Neural cell (in vitro differentiated cells): ENCODE measurements at regions not wholly inside any gene's neighbourhood (a gene's known extent, or its start where the extent isn't known, plus 50 kb on each side); places are given as distances from the start of the nearest gene placed in this dataset.

ENCODE experiments used
- CTCF ChIP-seq: fragments of 450-650 bp; IDR thresholded peaks from 2 replicates; pipeline ENCODE4 v1.5.1; 2014; ENCODE audit warnings: antibody characterized with exemption, mild to moderate bottlenecking, moderate library complexity; ENCODE audit not compliant: poor library complexity, severe bottlenecking
- EP300 ChIP-seq: fragments of 450-650 bp; conservative IDR thresholded peaks from 2 replicates; pipeline ENCODE4 v1.6.1; 2014; ENCODE audit warnings: antibody characterized with exemption, mild to moderate bottlenecking, moderate library complexity; ENCODE audit not compliant: poor library complexity, severe bottlenecking
- EZH2 ChIP-seq: fragments of 200-600, 300-800 bp; shearing (Covaris generic), sonication (generic); IDR thresholded peaks from 2 replicates; pipeline ENCODE4 v1.6.1; 2014; ENCODE audit warnings: antibody characterized with exemption, low read length, borderline replicate concordance, mild to moderate bottlenecking; ENCODE audit not compliant: insufficient read depth, poor library complexity, severe bottlenecking
- MXI1 ChIP-seq: fragments of 450-650 bp; conservative IDR thresholded peaks from 2 replicates; pipeline ENCODE4 v1.6.1; 2014; ENCODE audit warnings: antibody characterized with exemption, mild to moderate bottlenecking; ENCODE audit not compliant: poor library complexity, severe bottlenecking
- POLR2AphosphoS5 ChIP-seq: IDR thresholded peaks from 2 replicates; pipeline ENCODE4 v1.6.1; 2012
- RAD21 ChIP-seq: fragments of 450-650 bp; conservative IDR thresholded peaks from 2 replicates; pipeline ENCODE4 v1.6.1; 2014; ENCODE audit warnings: antibody characterized with exemption, mild to moderate bottlenecking, moderate library complexity
- REST ChIP-seq: IDR thresholded peaks from 2 replicates; pipeline ENCODE4 v1.6.1; 2012; ENCODE audit warnings: borderline replicate concordance
- SMC3 ChIP-seq: fragments of 450-650 bp; conservative IDR thresholded peaks from 2 replicates; pipeline ENCODE4 v1.6.1; 2014; ENCODE audit warnings: antibody characterized with exemption, mild to moderate bottlenecking, moderate library complexity; ENCODE audit not compliant: poor library complexity
- TAF1 ChIP-seq: IDR thresholded peaks from 2 replicates; pipeline ENCODE4 v1.6.1; 2012; ENCODE audit warnings: low read depth

- no peak for TF ChIP-seq POLR2AphosphoS5
- TF ChIP-seq REST = no peak
- no peak for TF ChIP-seq SMC3
- no peak for TF ChIP-seq CTCF
- TF ChIP-seq EZH2 = no peak
- TF ChIP-seq EP300 = no peak
- TF ChIP-seq TAF1 = no peak
- TF ChIP-seq RAD21 = no peak
- TF ChIP-seq MXI1 = no peak
Observed at GRCh38 chr5:50995285-50995942, 329.0 kb downstream of the PARP8 start.
